Progenitor cell of endocrine pancreas (in vitro differentiated cells): ENCODE measurements at regions not wholly inside any gene's neighbourhood (a gene's known extent, or its start where the extent isn't known, plus 50 kb on each side); places are given as distances from the start of the nearest gene placed in this dataset.

Source experiments
- DNase-seq: peaks from one replicate; pipeline ENCODE4 v3.0.0; 2021; ENCODE audit warnings: low spot score; ENCODE audit not compliant: unreplicated experiment
- H3K27ac Mint-ChIP-seq: 2 replicates; pipeline ENCODE4 v1.8.0; 2021; ENCODE audit warnings: mild to moderate bottlenecking, moderate library complexity, mixed read lengths
- H3K27me3 Mint-ChIP-seq: 2 replicates; pipeline ENCODE4 v1.8.0; 2021; ENCODE audit warnings: mixed read lengths
- H3K36me3 Mint-ChIP-seq: 2 replicates; pipeline ENCODE4 v1.8.0; 2022; ENCODE audit warnings: mixed read lengths; ENCODE audit not compliant: insufficient read depth
- H3K4me1 Mint-ChIP-seq: 2 replicates; pipeline ENCODE4 v1.8.0; 2021; ENCODE audit warnings: low read depth, mixed read lengths
- H3K4me3 Mint-ChIP-seq: 2 replicates; pipeline ENCODE4 v1.8.0; 2021; ENCODE audit warnings: low read depth, mild to moderate bottlenecking, moderate library complexity, mixed read lengths
- H3K9me3 Mint-ChIP-seq: 2 replicates; pipeline ENCODE4 v1.8.0; 2021; ENCODE audit warnings: low read depth, mixed read lengths
- TF ChIP-seq, protein P1 (sequence below): fragments of 200-600 bp; sonication (generic); IDR thresholded peaks from one replicate; pipeline ENCODE4 v1.5.0; 2021; ENCODE audit warnings: antibody characterized with exemption, mild to moderate bottlenecking; ENCODE audit not compliant: unreplicated experiment

DNA sequence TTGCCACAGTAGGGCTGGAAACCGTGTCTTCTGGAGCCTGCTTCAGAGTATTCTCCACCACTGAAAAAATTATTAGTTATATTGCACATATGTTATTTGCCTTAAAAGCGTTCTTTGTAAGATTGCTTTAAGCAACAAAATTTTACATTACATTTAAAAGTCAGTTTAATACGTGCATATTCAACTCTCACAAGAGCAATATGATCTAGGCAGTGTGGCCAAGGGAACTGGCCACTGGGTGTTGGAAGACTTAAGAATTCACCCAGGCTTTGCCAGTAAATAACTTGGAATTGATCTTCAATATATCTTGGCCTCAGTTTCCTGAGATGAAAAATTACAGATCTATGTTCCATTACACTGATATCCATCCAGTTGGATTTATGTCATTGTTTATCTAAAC, 694.4 kb downstream of the EFNA5 start:
- H3K27me3 Mint-ChIP-seq: peaks cover 38% of the 10 kb centered on the region
- no peaks in the 10 kb centered on the region for H3K4me1 Mint-ChIP-seq

GRCh38 chr5:106974272-106974671, 696.5 kb downstream of the EFNA5 start:
- Mint-ChIP-seq H3K4me3 (no peak overlapping the region), H3K9me3 (no peaks in the 10 kb centered on the region), H3K36me3 (no peaks in the 10 kb centered on the region), H3K27ac (no peak overlapping the region), H3K27me3 (peaks cover 17% of the 10 kb centered on the region), H3K4me1 (no peaks in the 10 kb centered on the region)
- no peak for DNase-seq
- TF ChIP-seq, protein P1, sequence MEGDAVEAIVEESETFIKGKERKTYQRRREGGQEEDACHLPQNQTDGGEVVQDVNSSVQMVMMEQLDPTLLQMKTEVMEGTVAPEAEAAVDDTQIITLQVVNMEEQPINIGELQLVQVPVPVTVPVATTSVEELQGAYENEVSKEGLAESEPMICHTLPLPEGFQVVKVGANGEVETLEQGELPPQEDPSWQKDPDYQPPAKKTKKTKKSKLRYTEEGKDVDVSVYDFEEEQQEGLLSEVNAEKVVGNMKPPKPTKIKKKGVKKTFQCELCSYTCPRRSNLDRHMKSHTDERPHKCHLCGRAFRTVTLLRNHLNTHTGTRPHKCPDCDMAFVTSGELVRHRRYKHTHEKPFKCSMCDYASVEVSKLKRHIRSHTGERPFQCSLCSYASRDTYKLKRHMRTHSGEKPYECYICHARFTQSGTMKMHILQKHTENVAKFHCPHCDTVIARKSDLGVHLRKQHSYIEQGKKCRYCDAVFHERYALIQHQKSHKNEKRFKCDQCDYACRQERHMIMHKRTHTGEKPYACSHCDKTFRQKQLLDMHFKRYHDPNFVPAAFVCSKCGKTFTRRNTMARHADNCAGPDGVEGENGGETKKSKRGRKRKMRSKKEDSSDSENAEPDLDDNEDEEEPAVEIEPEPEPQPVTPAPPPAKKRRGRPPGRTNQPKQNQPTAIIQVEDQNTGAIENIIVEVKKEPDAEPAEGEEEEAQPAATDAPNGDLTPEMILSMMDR: no peak

More for the DNA sequence above, 694.4 kb downstream of the EFNA5 start:
- no peak overlapping the region for H3K27ac Mint-ChIP-seq
- H3K36me3 Mint-ChIP-seq: no peaks in the 10 kb centered on the region
- no peak overlapping the region for H3K4me3 Mint-ChIP-seq
- TF ChIP-seq, protein P1: no peak
- no peaks in the 10 kb centered on the region for H3K9me3 Mint-ChIP-seq
- no peak for DNase-seq

GRCh38 chr5:106966686-106967315, 703.9 kb downstream of the EFNA5 start:
- Mint-ChIP-seq H3K36me3 (no peaks in the 10 kb centered on the region), H3K4me1 (no peaks in the 10 kb centered on the region), H3K27ac (no peak overlapping the region), H3K4me3 (no peak overlapping the region), H3K9me3 (no peaks in the 10 kb centered on the region), H3K27me3 (no peaks in the 10 kb centered on the region)
- TF ChIP-seq, protein P1: no peak
- DNase-seq: no peak

DNA sequence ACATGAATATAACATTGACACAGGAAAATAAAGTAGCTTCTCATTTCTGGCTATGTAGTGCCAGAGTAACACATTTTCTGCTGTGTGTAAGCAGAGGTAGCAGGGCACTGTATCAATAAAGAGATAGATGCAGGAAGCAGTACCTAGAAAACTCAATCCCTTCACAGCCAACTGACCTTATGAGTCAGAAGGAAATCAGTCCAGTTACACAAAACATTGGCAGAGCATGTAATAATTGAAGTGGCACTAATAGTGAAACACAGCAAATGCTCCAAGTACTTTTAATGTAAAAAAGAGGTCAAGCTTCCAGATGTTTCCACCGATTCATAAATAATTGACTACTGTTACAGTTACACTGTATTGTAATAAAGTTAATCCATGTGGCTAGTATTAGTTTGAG, 706.6 kb downstream of the EFNA5 start:
- H3K27me3 Mint-ChIP-seq: no peaks in the 10 kb centered on the region
- H3K4me1 Mint-ChIP-seq: peaks cover 2% of the 10 kb centered on the region
- TF ChIP-seq, protein P1: no peak
- H3K27ac Mint-ChIP-seq: no peak overlapping the region
- H3K4me3 Mint-ChIP-seq: no peak overlapping the region
- H3K36me3 Mint-ChIP-seq: no peaks in the 10 kb centered on the region
- no peak for DNase-seq
- no peaks in the 10 kb centered on the region for H3K9me3 Mint-ChIP-seq

- Mint-ChIP-seq H3K4me3 (no peak overlapping the region), H3K9me3 (no peaks in the 10 kb centered on the region), H3K27me3 (no peaks in the 10 kb centered on the region), H3K27ac (no peak overlapping the region), H3K36me3 (no peaks in the 10 kb centered on the region), H3K4me1 (peaks cover 2% of the 10 kb centered on the region)
- TF ChIP-seq, protein P1: no peak
- DNase-seq: no peak
These were observed 707.1 kb downstream of the EFNA5 start for GRCh38 chr5:106963630-106964029.
